Brain microvascular endothelial cell (primary cell): ENCODE measurements at regions not wholly inside any gene's neighbourhood (a gene's known extent, or its start where the extent isn't known, plus 50 kb on each side); places are given as distances from the start of the nearest gene placed in this dataset.
"Not testable (repeated sequence)": the region's sequence is repeated elsewhere in the genome, so short reads cannot be mapped to it uniquely, and the experiment has no call there.

ENCODE experiments used
- DNase-seq: peaks from one replicate; pipeline ENCODE4 v3.0.0-alpha.2; 2020
- H3K27ac ChIP-seq: fragments of 250-450 bp; sonication (Bioruptor Pico); 2 replicates; pipeline ENCODE4 v1.5.1; 2020; ENCODE audit warnings: mild to moderate bottlenecking, moderate library complexity
- H3K27me3 ChIP-seq: fragments of 250-450 bp; sonication (Bioruptor Pico); replicated peaks from 2 replicates; pipeline ENCODE4 v1.5.1; 2020; ENCODE audit warnings: mild to moderate bottlenecking
- H3K36me3 ChIP-seq: fragments of 250-450 bp; sonication (Bioruptor Pico); replicated peaks from 2 replicates; pipeline ENCODE4 v1.5.1; 2020; ENCODE audit warnings: mild to moderate bottlenecking
- H3K4me3 ChIP-seq: 2 replicates; pipeline ENCODE4 v1.5.1; 2011; ENCODE audit warnings: low read depth, mild to moderate bottlenecking, control low read depth, low read length, moderate library complexity
- in situ Hi-C: cut with HindIII; loops from 2 replicates; pipeline ENCODE4 v1.10.0; 2017; ENCODE audit warnings: low sequenced_read_pairs, low pct_ligation_motif_present
- TF ChIP-seq, protein P1 (sequence below): IDR thresholded peaks from 2 replicates; pipeline ENCODE4 v1.5.1; 2011; ENCODE audit warnings: low read depth, mild to moderate bottlenecking, moderate library complexity, low read length, control low read depth, inconsistent platforms; ENCODE audit errors: missing control alignments

GRCh38 chr6:130725551-130725950 is 101.7 kb upstream of the SMLR1 start:
- Histone ChIP-seq H3K4me3 (no peak overlapping the region), H3K27ac (no peak overlapping the region), H3K36me3 (no peaks in the 10 kb centered on the region), H3K27me3 (no peaks in the 10 kb centered on the region)
- in situ Hi-C loops: no loop called here
- DNase-seq: no peak
- TF ChIP-seq, protein P1, sequence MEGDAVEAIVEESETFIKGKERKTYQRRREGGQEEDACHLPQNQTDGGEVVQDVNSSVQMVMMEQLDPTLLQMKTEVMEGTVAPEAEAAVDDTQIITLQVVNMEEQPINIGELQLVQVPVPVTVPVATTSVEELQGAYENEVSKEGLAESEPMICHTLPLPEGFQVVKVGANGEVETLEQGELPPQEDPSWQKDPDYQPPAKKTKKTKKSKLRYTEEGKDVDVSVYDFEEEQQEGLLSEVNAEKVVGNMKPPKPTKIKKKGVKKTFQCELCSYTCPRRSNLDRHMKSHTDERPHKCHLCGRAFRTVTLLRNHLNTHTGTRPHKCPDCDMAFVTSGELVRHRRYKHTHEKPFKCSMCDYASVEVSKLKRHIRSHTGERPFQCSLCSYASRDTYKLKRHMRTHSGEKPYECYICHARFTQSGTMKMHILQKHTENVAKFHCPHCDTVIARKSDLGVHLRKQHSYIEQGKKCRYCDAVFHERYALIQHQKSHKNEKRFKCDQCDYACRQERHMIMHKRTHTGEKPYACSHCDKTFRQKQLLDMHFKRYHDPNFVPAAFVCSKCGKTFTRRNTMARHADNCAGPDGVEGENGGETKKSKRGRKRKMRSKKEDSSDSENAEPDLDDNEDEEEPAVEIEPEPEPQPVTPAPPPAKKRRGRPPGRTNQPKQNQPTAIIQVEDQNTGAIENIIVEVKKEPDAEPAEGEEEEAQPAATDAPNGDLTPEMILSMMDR: no peak

- H3K36me3 ChIP-seq, DNase-seq, H3K27ac ChIP-seq, in situ Hi-C loops, H3K27me3 ChIP-seq, H3K4me3 ChIP-seq: not testable (repeated sequence)
These were observed 99.1 kb upstream of the SMLR1 start for GRCh38 chr6:130728064-130728463.

DNA sequence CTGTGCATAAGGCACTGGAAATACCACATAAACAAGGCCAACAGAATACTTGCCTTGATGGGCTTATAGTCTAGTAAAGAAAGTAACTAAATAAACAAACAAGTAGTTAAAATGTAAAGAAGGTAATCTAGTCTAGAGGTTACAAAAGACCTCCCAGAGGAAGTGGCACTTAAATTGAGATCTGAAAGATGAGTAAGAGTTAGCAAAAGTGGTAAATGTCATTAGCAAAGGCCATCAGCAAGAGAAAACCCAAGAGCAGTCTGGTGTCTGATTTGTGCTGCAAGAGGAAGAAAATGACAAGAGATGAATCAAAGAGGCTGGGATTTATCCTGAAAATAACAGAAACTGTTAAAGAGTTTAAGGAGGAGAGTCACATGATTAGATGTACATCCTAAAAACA is 96.6 kb upstream of the SMLR1 start:
- TF ChIP-seq, protein P1: no peak
- Histone ChIP-seq H3K27ac (no peak overlapping the region), H3K36me3 (no peaks in the 10 kb centered on the region), H3K4me3 (no peak overlapping the region), H3K27me3 (no peaks in the 10 kb centered on the region)
- no peak for DNase-seq
- in situ Hi-C loops: no loop called here

DNA sequence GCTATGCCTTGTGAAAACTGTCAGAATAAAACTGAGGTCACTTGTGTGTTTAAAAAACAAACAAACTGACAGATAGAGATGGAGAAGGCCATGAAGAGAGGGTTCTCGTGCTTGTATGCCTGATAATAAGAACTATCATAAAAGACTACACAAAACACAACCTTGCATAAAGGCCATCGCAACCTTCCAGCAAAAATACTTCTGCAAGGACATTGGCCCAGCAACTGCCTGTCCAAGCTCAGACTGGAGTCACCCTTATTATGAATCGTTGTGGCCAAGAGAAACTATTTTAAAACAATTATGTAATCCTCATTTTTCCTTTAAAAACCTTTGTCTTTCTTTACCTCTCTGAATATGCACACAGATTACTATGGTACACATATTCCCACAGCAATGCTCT is 93.0 kb upstream of the SMLR1 start:
- Histone ChIP-seq H3K4me3 (no peak overlapping the region), H3K27ac (no peak overlapping the region), H3K36me3 (no peaks in the 10 kb centered on the region), H3K27me3 (no peaks in the 10 kb centered on the region)
- TF ChIP-seq, protein P1: no peak
- in situ Hi-C loops: no loop called here
- DNase-seq: no peak

GRCh38 chr6:130740308-130740707 is 86.9 kb upstream of the SMLR1 start:
- Histone ChIP-seq H3K36me3 (no peaks in the 10 kb centered on the region), H3K27ac (no peak overlapping the region), H3K4me3 (no peak overlapping the region), H3K27me3 (no peaks in the 10 kb centered on the region)
- in situ Hi-C loops: no loop called here
- DNase-seq: no peak
- TF ChIP-seq, protein P1: no peak

- Histone ChIP-seq H3K4me3 (no peak overlapping the region), H3K36me3 (no peaks in the 10 kb centered on the region), H3K27ac (no peak overlapping the region), H3K27me3 (no peaks in the 10 kb centered on the region)
- no peak for DNase-seq
- TF ChIP-seq, protein P1: no peak
- in situ Hi-C loops: no loop called here
These were observed 85.0 kb upstream of the SMLR1 start for GRCh38 chr6:130742131-130742681.
